ENCODE measurements at regions not wholly inside any gene's neighbourhood (a gene's known extent, or its start where the extent isn't known, plus 50 kb on each side); places are given as distances from the start of the nearest gene placed in this dataset.

- DNase-seq = no peak
Observed at GRCh38 chr20:57867807-57868206, 158.0 kb upstream of the PMEPA1 start.

GRCh38 chr20:57867181-57867803 is 157.5 kb upstream of the PMEPA1 start:
- no peak for DNase-seq

- no peak for DNase-seq
Observed at GRCh38 chr20:57866250-57867106, 156.7 kb upstream of the PMEPA1 start.

GRCh38 chr20:57865266-57865665 is 155.5 kb upstream of the PMEPA1 start:
- no peak for DNase-seq

GRCh38 chr20:57860576-57860975 is 150.8 kb upstream of the PMEPA1 start:
- DNase-seq = no peak

GRCh38 chr20:57857969-57858368 is 148.2 kb upstream of the PMEPA1 start:
- no peak for DNase-seq

GRCh38 chr20:57857118-57857517 is 147.3 kb upstream of the PMEPA1 start:
- DNase-seq = no peak

GRCh38 chr20:57856658-57857057 is 146.8 kb upstream of the PMEPA1 start:
- DNase-seq = no peak

- DNase-seq = no peak
Observed at GRCh38 chr20:57851796-57852195, 142.0 kb upstream of the PMEPA1 start.

- no peak for DNase-seq
Observed at GRCh38 chr20:57851025-57851682, 141.3 kb upstream of the PMEPA1 start.

GRCh38 chr20:57849521-57850215 is 139.9 kb upstream of the PMEPA1 start:
- DNase-seq = no peak

GRCh38 chr20:57849121-57849520 is 139.3 kb upstream of the PMEPA1 start:
- no peak for DNase-seq

GRCh38 chr20:57848282-57848681 is 138.5 kb upstream of the PMEPA1 start:
- no peak for DNase-seq

- DNase-seq = no peak
Observed at GRCh38 chr20:57847104-57847503, 137.3 kb upstream of the PMEPA1 start.

GRCh38 chr20:57844626-57845596 is 135.1 kb upstream of the PMEPA1 start:
- DNase-seq = no peak

- no peak for DNase-seq
Observed at GRCh38 chr20:57843941-57844625, 134.3 kb upstream of the PMEPA1 start.

- DNase-seq = no peak
Observed at GRCh38 chr20:57842720-57843119, 132.9 kb upstream of the PMEPA1 start.

- no peak for DNase-seq
Observed at GRCh38 chr20:57841297-57841866, 131.6 kb upstream of the PMEPA1 start.

- DNase-seq = no peak
Observed at GRCh38 chr20:57840504-57841296, 130.9 kb upstream of the PMEPA1 start.

- DNase-seq = no peak
Observed at GRCh38 chr20:57840066-57840465, 130.3 kb upstream of the PMEPA1 start.

Data from hematopoietic multipotent progenitor cell treated with erythropoietin and hydrocortisone succinate and interleukin-3 and kit ligand, for 6 days (in vitro differentiated cells).